ENCODE measurements at regions not wholly inside any gene's neighbourhood (a gene's known extent, or its start where the extent isn't known, plus 50 kb on each side); places are given as distances from the start of the nearest gene placed in this dataset.

GRCh38 chr7:85995101-85995500, 648.6 kb upstream of the GRM3 start:
- H3K36me3 ChIP-seq: no peaks in the 10 kb centered on the region
- no peaks in the 10 kb centered on the region for H3K4me1 ChIP-seq
- no peak overlapping the region for H3K4me3 ChIP-seq
- no peak overlapping the region for H3K27ac ChIP-seq
- intact Hi-C loops (cut with DNase I; ENCODE audit: low total_unique reads): no loop called here
- 74 to 82% (median 79%) methylated on average over 3 of the region's 3 CpGs for WGBS, 5 donors
- DNase-seq: no peak
- no peaks in the 10 kb centered on the region for H3K27me3 ChIP-seq
- TF ChIP-seq EP300 (IDR thresholded peaks at IDR 0.05) (no peak), POLR2AphosphoS5 (IDR thresholded peaks at IDR 0.05) (no peak), POLR2A (IDR thresholded peaks at IDR 0.05) (no peak), CTCF (IDR thresholded peaks at IDR 0.05) (no peak)
- peaks cover 0 to 10% (median 0%) of the 10 kb centered on the region in 4 donors for H3K9me3 ChIP-seq

- Histone ChIP-seq H3K27me3 (no peaks in the 10 kb centered on the region), H3K27ac (no peak overlapping the region), H3K4me1 (no peaks in the 10 kb centered on the region), H3K9me3 (no peaks in the 10 kb centered on the region), H3K36me3 (no peaks in the 10 kb centered on the region), H3K4me3 (no peak overlapping the region)
- intact Hi-C loops (cut with DNase I; ENCODE audit: low total_unique reads): no loop called here
- TF ChIP-seq POLR2AphosphoS5 (IDR thresholded peaks at IDR 0.05) (no peak), EP300 (IDR thresholded peaks at IDR 0.05) (no peak), POLR2A (IDR thresholded peaks at IDR 0.05) (no peak), CTCF (IDR thresholded peaks at IDR 0.05) (no peak)
- WGBS, 5 donors: 57 to 67% (median 65%) methylated on average over 1 of the region's 1 CpG
- no peak for DNase-seq
These were observed 663.0 kb upstream of the GRM3 start for GRCh38 chr7:85980740-85981139.

- Histone ChIP-seq H3K27ac (no peak overlapping the region), H3K4me3 (no peak overlapping the region), H3K4me1 (no peaks in the 10 kb centered on the region), H3K27me3 (no peaks in the 10 kb centered on the region), H3K9me3 (peaks cover 0 to 11% (median 3%) of the 10 kb centered on the region in 4 donors), H3K36me3 (no peaks in the 10 kb centered on the region)
- intact Hi-C loops (cut with DNase I; ENCODE audit: low total_unique reads): no loop called here
- no peak for DNase-seq
- WGBS, 5 donors: 68 to 86% (median 79%) methylated on average over 1 of the region's 1 CpG
- no peak for TF ChIP-seq CTCF (IDR thresholded peaks at IDR 0.05)
These were observed 669.5 kb upstream of the GRM3 start for GRCh38 chr7:85974176-85974575.

GRCh38 chr7:85972504-85973141, 671.1 kb upstream of the GRM3 start:
- H3K27me3 ChIP-seq: no peaks in the 10 kb centered on the region
- no peaks in the 10 kb centered on the region for H3K36me3 ChIP-seq
- no peaks in the 10 kb centered on the region for H3K4me1 ChIP-seq
- intact Hi-C loops (cut with DNase I; ENCODE audit: low total_unique reads): no loop called here
- no peak overlapping the region for H3K4me3 ChIP-seq
- H3K27ac ChIP-seq: no peak overlapping the region
- whole genome bisulfite sequencing, 5 donors: 88 to 93% (median 91%) methylated on average over 2 to 13 of the region's 13 CpGs
- TF ChIP-seq POLR2A (IDR thresholded peaks at IDR 0.05) (no peak), POLR2AphosphoS5 (IDR thresholded peaks at IDR 0.05) (no peak), CTCF (IDR thresholded peaks at IDR 0.05) (no peak), EP300 (IDR thresholded peaks at IDR 0.05) (no peak)
- H3K9me3 ChIP-seq: peaks cover 0 to 11% (median 3%) of the 10 kb centered on the region in 4 donors
- no peak for DNase-seq
